ENCODE measurements at regions not wholly inside any gene's neighbourhood (a gene's known extent, or its start where the extent isn't known, plus 50 kb on each side); places are given as distances from the start of the nearest gene placed in this dataset.

DNA sequence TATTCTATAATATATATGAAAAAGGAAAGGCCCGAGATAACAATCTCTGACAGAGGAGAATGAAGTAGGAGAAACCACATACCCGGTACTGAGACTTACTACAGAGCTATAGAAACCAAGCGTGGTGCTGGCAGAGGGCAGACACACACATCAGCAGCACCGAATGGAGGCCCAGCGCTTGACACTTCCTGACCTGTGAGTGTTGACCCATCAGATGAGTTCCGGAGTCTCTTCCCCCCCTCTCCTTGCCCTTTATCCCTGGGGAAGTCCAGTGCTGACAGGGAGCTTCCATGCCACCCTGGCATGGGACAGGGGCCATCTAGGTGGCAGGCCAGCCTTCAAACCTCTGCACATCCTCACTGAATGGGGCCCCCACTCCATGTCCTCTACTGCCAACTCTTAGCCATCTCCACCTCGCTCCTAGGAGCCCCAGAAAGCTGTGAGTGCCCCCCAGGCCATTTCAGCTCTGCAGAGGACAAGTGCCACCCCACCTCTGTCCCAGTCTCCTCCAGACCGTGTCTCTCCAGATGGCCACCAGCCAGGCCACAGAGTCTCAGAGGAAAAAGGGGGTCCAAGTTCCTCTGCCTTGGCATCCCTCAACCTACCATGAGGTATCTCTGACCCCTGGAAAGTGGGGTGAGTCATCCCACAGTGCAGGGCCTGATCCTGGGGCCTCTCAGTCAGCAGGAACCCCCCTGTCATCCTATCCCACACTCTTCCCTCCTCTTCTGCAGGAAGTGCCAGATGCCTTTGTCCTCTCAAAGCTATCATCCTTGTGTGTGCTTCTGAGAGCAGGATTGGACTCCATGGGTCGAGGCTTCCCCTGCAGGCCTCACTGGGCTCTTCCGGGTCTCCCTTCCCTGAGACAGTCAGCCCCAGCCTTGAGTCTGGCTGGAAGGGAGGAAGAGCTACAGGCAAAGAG, 116.5 kb upstream of the ALDH1A3 start:
- no peak overlapping the region for H3K9ac ChIP-seq (replicated peaks in 1 of 4; ENCODE audit: extremely low read depth in 1 of 4, low read depth in 3 of 4, low read length in 3 of 4)
- H4K91ac ChIP-seq (replicated peaks; ENCODE audit: insufficient read length, low read length), result no peak overlapping the region
- CTCF ChIA-PET (ENCODE audit: partially characterized antibody), result interaction anchor here (0.7 to 1.6 kb wide), 6 partner anchors 26 to 127 kb away, joined by 3 to 6 read pairs (median 3); no protein-coding TSS in a partner anchor
- FAIRE-seq (no peak), DNase-seq (ENCODE audit: low read depth in 1 of 2, low spot score in 2 of 2) (no peak)
- H4K5ac ChIP-seq (ENCODE audit: insufficient read length, low read depth, low read length), result no peak overlapping the region
- 0 out of 2 replicates have a peak overlapping the region, but pooled peaks have one; percentile 39 for H2AK5ac ChIP-seq (ENCODE audit: low read depth, low read length)
- H2BK12ac ChIP-seq (ENCODE audit: low read depth, low read length), result no peak overlapping the region
- no peak overlapping the region for H3K56ac ChIP-seq (replicated peaks; ENCODE audit: insufficient read length, low read depth, low read length)
- WGBS, 2 experiments (ENCODE audit: extremely low coverage in 1 of 2, insufficient coverage in 1 of 2, insufficient read length in 1 of 2, insufficient replicate concordance in 2 of 2, low coverage in 1 of 2, low lambda C conversion rate in 2 of 2, missing lambda C conversion rate in 1 of 2), result 87% methylated on average over 10 of the region's 10 CpGs; no CpG with 5 or more reads in 1 of the 2 experiments
- H3K23me2 ChIP-seq (ENCODE audit: low read depth, low read length), result no peaks in the 10 kb centered on the region
- no peaks in the 10 kb centered on the region for H3K79me1 ChIP-seq (ENCODE audit: low read depth, low read length)
- H3K14ac ChIP-seq (ENCODE audit: insufficient read length), result no peak overlapping the region
- no peak overlapping the region for H4K8ac ChIP-seq (ENCODE audit: extremely low read depth, insufficient read depth, low read length)
- no peak overlapping the region for H2BK120ac ChIP-seq (replicated peaks; ENCODE audit: low read depth, low read length)
- H2BK20ac ChIP-seq (ENCODE audit: low read length), result no peak overlapping the region
- TF ChIP-seq SIN3A (conservative IDR thresholded peaks at IDR 0.05 in 1 of 2, IDR thresholded peaks at IDR 0.05 in 1 of 2; ENCODE audit: low read depth in 1 of 2, low read length in 2 of 2) (no peak), EZH2 (IDR thresholded peaks at IDR 0.05; ENCODE audit: low read depth, low read length, severe bottlenecking) (no peak), NRF1 (IDR thresholded peaks at IDR 0.05; ENCODE audit: low read depth, low read length) (no peak), RAD21 (IDR thresholded peaks at IDR 0.05 in 1 of 2, conservative IDR thresholded peaks at IDR 0.05 in 1 of 2; ENCODE audit: low read depth in 2 of 2, low read length in 2 of 2) (no peak)
- TF ChIP-seq, protein P1, sequence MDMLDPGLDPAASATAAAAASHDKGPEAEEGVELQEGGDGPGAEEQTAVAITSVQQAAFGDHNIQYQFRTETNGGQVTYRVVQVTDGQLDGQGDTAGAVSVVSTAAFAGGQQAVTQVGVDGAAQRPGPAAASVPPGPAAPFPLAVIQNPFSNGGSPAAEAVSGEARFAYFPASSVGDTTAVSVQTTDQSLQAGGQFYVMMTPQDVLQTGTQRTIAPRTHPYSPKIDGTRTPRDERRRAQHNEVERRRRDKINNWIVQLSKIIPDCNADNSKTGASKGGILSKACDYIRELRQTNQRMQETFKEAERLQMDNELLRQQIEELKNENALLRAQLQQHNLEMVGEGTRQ (IDR thresholded peaks at IDR 0.05; ENCODE audit: low read length), result no peak
- H2AFZ ChIP-seq (ENCODE audit: low read length), result no peak overlapping the region
- H3K4ac ChIP-seq (replicated peaks; ENCODE audit: insufficient read length, low read depth, low read length), result no peak overlapping the region
- H3K27me3 ChIP-seq (replicated peaks in 1 of 4; ENCODE audit: control insufficient read depth in 3 of 4, extremely low read depth in 1 of 4, insufficient read depth in 3 of 4, low read length in 3 of 4), result no peaks in the 10 kb centered on the region
- no peaks in the 10 kb centered on the region for H3K79me2 ChIP-seq (ENCODE audit: control insufficient read depth in 1 of 2, insufficient read depth in 2 of 2, low read length in 2 of 2)
- H2BK5ac ChIP-seq (ENCODE audit: low read depth, low read length), result no peak overlapping the region
- H3K27ac ChIP-seq (ENCODE audit: low read depth, low read length), result no peak overlapping the region
- H3K23ac ChIP-seq (ENCODE audit: insufficient read length), result no peak overlapping the region
- H4K20me1 ChIP-seq (replicated peaks in 1 of 2; ENCODE audit: control insufficient read depth in 1 of 2, insufficient read depth in 2 of 2, low read length in 2 of 2), result no peaks in the 10 kb centered on the region
- H3K4me3 ChIP-seq (ENCODE audit: extremely low read depth in 1 of 4, insufficient read depth in 2 of 4, low read depth in 3 of 4, low read length in 4 of 4), result no peak overlapping the region
- no peaks in the 10 kb centered on the region for H3K36me3 ChIP-seq (ENCODE audit: control insufficient read depth in 2 of 4, insufficient read depth in 4 of 4, low read length in 3 of 4)
- H3K9me3 ChIP-seq (ENCODE audit: insufficient read depth in 2 of 2, low read depth in 1 of 2, low read length in 1 of 2), result no peaks in the 10 kb centered on the region
- H3K18ac ChIP-seq (ENCODE audit: extremely low read depth, low read length), result no peak overlapping the region
- no peak overlapping the region for H3K4me2 ChIP-seq (ENCODE audit: insufficient read depth in 1 of 2, low read depth in 2 of 2, low read length in 2 of 2)
- H2BK15ac ChIP-seq (ENCODE audit: low read length), result no peak overlapping the region
- peaks cover 0 to 3% (median 0%) of the 10 kb centered on the region in 4 experiments; a peak in 1 of 7 replicates for H3K4me1 ChIP-seq (replicated peaks in 1 of 4; ENCODE audit: control insufficient read depth in 3 of 4, insufficient read depth in 4 of 4, low read length in 3 of 4)
- POLR2A ChIA-PET (ENCODE audit: partially characterized antibody), result interaction anchor here (0.6 kb wide), 1 partner anchor 302 kb away, joined by 3 read pairs; no protein-coding TSS in a partner anchor

All from H1 (cell line).